GM10266 (cell line): ENCODE measurements at regions not wholly inside any gene's neighbourhood (a gene's known extent, or its start where the extent isn't known, plus 50 kb on each side); places are given as distances from the start of the nearest gene placed in this dataset.

ENCODE experiments used
- DNase-seq: peaks from one replicate; pipeline ENCODE4 v3.0.0; 2012; ENCODE audit errors: extremely low spot score
- CTCF ChIP-seq: IDR thresholded peaks from 2 replicates; pipeline ENCODE4 v1.5.1; 2012; ENCODE audit warnings: mild to moderate bottlenecking, low read depth; ENCODE audit not compliant: control insufficient read depth, insufficient read depth; ENCODE audit errors: missing control alignments

- DNase-seq = no peak
- no peak for TF ChIP-seq CTCF
Measured at GRCh38 chr18:68270017-68270416, 444.9 kb downstream of the TMX3 start.

- TF ChIP-seq CTCF = no peak
- DNase-seq = no peak
Measured at GRCh38 chr18:68267583-68267982, 447.3 kb downstream of the TMX3 start.

- no peak for DNase-seq
- no peak for TF ChIP-seq CTCF
Measured at GRCh38 chr18:68263481-68263880, 451.4 kb downstream of the TMX3 start.

GRCh38 chr18:68262690-68263294 lies 452.1 kb downstream of the TMX3 start:
- no peak for DNase-seq
- TF ChIP-seq CTCF = no peak

GRCh38 chr18:68256418-68257067 lies 458.4 kb downstream of the TMX3 start:
- DNase-seq = no peak
- no peak for TF ChIP-seq CTCF

GRCh38 chr18:68244786-68245185 lies 470.1 kb downstream of the TMX3 start:
- TF ChIP-seq CTCF = no peak
- no peak for DNase-seq

GRCh38 chr18:68241881-68242280 lies 473.0 kb downstream of the TMX3 start:
- TF ChIP-seq CTCF = no peak
- no peak for DNase-seq
